Stimulated activated CD4-positive, alpha-beta T cell treated with anti-CD3 and anti-CD28 coated beads, Interleukin-2, amount 100 ng/mL, for 4 hours (primary cell): ENCODE measurements at regions not wholly inside any gene's neighbourhood (a gene's known extent, or its start where the extent isn't known, plus 50 kb on each side); places are given as distances from the start of the nearest gene placed in this dataset.
"Not testable (repeated sequence)": the region's sequence is repeated elsewhere in the genome, so short reads cannot be mapped to it uniquely, and the experiment has no call there.

ENCODE experiments used
- DNase-seq: peaks from one replicate; pipeline ENCODE4 v3.0.0-alpha.2; 2020; ENCODE audit warnings: low read depth

DNA sequence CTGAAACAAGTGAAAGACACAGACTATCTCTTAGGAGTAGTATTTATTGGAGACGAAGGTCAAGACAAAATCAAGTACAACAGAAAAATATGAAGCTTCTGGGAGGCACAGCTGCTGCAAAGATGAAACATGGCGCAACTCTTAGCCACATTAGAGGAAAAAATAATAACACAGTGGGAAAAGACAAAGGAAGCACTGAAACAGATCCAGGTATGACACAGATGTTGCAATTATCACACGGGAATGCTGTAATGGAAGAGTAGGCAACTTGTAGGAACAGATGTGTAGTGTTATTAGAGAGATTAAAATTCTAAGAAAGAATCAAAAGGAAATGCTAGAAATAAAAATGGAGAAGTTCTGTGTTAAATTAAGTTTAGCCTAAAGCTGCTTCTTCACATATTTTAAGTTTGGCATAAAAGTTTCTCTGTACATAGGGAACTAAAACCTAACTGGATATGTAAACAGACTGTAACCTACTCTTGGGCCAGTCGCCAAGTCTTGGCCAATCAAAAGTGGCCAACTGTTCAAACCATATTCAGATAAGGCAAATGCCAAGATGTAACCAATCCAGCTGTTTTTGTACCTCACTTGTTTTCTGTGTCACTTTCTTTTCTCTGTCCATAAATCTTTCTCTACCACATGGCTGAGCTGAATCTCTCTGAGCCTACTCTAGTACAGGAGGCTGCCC, 1132.0 kb upstream of the LRRTM3 start:
- no peak for DNase-seq

GRCh38 chr10:65794861-65795260, 1131.0 kb upstream of the LRRTM3 start:
- not testable (repeated sequence) for DNase-seq

DNA sequence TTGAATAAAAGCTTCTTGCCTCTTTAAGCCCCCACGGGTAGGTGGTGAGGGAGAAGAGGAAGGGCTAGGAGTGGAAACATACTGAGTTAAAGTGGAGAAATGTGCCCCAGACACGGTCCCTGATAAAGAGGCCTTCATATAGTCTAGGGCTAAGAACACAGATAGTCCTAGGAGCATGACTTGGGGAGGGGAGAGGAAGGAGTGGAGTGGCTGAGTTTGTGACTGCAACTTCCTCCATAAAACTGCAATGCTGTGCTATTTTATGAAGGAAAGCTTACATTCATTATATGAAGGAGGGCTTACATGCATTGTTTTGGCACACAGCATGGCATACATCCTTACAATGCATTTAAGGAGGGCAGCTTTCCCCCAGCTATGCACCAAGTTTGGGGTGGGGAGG, 1129.4 kb upstream of the LRRTM3 start:
- no peak for DNase-seq

GRCh38 chr10:65798133-65798532, 1127.7 kb upstream of the LRRTM3 start:
- DNase-seq, result no peak

GRCh38 chr10:65802391-65802790, 1123.4 kb upstream of the LRRTM3 start:
- DNase-seq, result no peak

GRCh38 chr10:65805511-65805910, 1120.3 kb upstream of the LRRTM3 start:
- no peak for DNase-seq

- DNase-seq, result no peak
Observed at GRCh38 chr10:65805993-65806392, 1119.8 kb upstream of the LRRTM3 start.

GRCh38 chr10:65808687-65809333, 1117.0 kb upstream of the LRRTM3 start:
- DNase-seq, result no peak

DNA sequence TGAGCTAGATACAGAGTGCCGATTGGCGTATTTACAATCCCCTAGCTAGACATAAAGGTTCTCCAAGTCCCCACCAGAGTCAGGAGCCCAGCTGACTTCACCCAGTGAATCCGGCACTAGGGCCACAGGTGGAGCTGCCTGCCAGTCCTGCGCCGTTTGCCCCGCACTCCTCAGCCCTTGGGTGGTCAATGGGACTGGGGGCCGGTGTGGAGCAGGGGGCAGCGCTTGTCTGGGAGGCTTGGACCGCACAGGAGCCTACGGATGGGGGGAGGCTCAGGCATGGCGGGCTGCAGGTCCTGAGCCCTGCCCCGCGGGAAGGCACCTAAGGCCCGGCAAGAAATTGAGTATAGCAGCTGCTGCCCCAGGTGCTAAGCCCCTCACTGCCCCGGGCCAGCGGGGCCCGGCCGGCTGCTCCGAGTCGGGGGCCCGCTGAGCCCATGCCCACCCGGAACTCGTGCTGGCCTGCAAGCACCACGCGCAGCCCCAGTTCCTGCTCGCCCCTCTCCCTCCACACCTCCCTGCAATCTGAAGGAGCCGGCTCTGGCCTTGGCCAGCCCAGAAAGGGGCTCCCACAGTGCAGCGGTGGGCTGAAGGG, 1113.8 kb upstream of the LRRTM3 start:
- DNase-seq, result no peak

DNA sequence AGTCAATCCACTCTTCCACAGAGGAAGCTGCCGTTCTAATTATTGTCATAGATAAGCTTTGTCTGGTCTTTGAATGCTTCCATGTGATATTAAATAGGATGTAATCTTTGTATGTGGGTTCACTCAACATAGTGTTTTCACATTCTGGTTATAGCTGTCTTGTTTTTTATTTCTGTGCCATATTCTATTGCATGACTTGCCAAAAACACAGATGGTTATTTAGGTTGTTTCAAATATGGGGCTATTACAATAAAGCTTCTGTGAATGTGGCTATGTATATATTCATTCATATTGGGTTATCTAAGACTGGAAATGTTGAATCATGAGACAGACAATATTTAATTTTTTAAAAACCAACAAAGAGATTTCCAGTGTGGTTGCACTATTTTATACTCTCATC, 1109.3 kb upstream of the LRRTM3 start:
- DNase-seq, result no peak

- no peak for DNase-seq
Observed at GRCh38 chr10:65818990-65819389, 1106.8 kb upstream of the LRRTM3 start.

DNA sequence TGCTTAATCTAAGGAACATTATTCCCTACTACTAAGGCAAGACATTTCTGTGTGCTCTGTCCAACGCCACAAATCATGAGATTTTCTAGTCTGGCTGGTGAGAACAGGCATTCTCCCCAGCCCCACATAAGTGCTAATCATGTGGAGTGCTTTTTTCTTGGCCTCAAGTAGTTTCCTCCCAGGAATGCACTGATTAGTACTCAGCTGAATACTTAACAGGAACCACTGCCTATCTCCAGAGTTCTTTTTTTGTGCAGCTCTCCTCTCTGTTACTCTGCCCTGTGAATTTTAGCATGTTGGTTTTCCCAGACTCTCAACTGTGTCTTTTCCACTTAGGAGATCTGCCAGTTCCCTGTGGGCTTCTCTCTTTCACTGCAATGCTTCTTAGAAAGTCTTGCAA, 1098.5 kb upstream of the LRRTM3 start:
- no peak for DNase-seq

DNA sequence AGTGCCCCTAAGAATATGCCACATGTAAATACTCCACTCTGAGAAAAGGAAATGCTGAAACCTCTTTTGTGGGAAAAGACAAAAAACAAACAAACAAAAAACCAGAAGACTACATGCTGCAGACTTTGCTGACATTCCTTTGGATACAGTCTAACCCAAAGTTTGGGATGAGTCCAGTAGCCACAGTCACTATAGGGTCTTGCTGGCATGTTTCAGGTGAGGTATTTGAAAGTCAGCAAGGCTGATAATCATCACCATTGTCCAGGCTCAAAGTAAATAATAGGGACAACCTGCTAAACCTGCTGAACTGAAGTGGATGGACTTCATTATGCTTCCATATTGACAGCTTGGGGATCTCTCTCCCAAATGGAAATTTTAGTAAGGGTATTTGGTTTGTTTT, 1087.0 kb upstream of the LRRTM3 start:
- DNase-seq, result no peak

GRCh38 chr10:65843203-65843602, 1082.6 kb upstream of the LRRTM3 start:
- DNase-seq, result no peak

DNA sequence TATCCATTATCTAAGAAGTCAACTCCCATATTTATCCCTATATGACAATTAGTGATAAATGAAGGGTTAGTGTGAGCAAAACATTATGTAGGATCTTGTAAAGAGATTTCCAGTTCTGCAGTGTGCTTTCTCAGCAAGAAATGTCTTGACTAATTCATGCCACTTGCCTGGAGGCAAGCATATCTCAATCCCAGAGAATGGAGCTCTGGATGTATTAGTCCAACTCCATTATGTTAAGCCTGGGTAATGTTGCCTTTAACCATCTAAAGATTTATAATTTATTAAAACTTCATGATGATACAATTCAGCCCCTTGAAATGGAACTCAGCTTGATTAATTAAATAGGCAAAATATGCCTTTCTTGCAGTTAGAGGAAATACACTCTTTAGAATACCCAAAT, 1079.9 kb upstream of the LRRTM3 start:
- DNase-seq, result no peak

GRCh38 chr10:65846541-65846940, 1079.3 kb upstream of the LRRTM3 start:
- no peak for DNase-seq

DNA sequence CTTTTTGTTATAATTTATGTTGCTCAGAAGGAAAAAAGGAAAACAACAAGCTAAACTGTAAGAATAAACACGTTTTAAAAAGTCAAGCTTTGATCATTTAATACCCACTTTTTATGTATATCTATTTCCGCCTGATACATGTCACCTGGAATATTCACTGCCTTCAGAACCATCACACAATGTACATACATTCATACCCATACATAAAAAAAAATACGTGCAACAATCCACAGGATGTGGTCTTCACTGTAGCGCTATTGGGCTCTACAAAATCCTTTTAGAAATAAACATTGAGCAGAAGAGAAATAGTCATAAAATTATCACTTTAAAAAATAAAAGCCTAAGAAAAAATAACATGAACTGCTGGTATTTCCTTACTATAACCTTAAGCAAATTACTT, 1078.9 kb upstream of the LRRTM3 start:
- DNase-seq, result no peak

DNA sequence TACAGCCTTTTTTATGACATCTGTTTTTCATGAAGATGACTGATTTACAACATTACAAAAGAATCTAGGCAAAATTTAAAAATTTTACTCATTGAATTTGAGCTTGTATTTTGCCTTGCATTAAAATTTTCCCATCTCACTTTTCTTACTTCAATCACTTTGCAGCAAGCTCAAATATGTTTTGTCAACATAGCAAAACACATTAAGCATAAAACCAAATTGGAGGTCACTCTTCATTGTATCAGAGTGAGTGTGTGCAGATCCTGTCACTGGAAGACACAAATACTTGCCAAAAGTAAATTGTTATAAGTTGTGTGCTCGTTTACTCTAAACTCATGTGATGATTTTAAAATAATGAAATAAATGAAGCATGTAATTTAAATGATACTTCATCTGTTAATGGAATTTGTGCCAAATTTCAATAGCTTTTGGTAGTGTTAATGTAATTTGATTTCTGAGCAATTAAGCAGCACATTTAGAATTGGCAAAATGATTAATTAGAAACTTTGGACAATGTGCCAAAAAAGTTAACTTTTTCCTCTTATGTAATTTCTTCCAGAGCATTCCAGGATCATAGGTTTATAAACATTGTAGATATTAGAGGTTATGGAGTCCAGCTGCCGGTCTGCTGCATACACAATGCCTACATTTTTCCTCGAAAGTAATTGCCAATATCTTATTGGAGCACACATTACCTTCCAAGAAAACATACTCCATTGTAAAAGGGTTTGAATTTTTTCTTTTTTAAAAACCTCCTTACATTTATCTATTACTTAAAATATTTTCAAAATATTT, 1078.2 kb upstream of the LRRTM3 start:
- DNase-seq, result no peak

GRCh38 chr10:65858841-65859240, 1067.0 kb upstream of the LRRTM3 start:
- no peak for DNase-seq

DNA sequence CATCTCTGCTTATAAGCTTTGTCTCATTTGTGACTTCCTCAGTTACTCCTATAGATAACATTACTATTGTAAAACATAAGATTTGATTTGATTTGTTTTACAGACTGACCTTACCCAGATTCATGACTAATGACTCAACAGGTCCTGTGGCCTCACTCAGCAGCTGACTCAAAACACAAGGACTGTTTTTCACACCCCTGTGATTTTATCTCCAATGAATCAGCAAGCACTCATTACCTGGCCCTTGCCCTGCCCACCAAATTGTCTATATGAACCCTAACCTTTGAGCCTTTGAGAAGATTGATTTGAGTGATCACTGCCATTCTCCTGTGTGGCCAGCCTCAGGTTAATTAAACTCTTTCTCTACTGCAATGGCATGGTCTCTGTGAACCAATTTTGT, 1064.6 kb upstream of the LRRTM3 start:
- DNase-seq, result no peak
